GM10266 (cell line): ENCODE measurements at regions not wholly inside any gene's neighbourhood (a gene's known extent, or its start where the extent isn't known, plus 50 kb on each side); places are given as distances from the start of the nearest gene placed in this dataset.

Source experiments
- DNase-seq: peaks from one replicate; pipeline ENCODE4 v3.0.0; 2012; ENCODE audit errors: extremely low spot score
- CTCF ChIP-seq: IDR thresholded peaks from 2 replicates; pipeline ENCODE4 v1.5.1; 2012; ENCODE audit warnings: mild to moderate bottlenecking, low read depth; ENCODE audit not compliant: control insufficient read depth, insufficient read depth; ENCODE audit errors: missing control alignments

GRCh38 chr13:73190477-73190876 is 131.7 kb downstream of the KLF5 start:
- no peak for TF ChIP-seq CTCF
- DNase-seq, result no peak

- no peak for DNase-seq
- TF ChIP-seq CTCF, result no peak
Observed at GRCh38 chr13:73189776-73190175, 131.0 kb downstream of the KLF5 start.

- no peak for TF ChIP-seq CTCF
Observed at GRCh38 chr13:73189362-73189761, 130.6 kb downstream of the KLF5 start.

GRCh38 chr13:73187106-73187505 is 128.3 kb downstream of the KLF5 start:
- DNase-seq, result no peak
- no peak for TF ChIP-seq CTCF

More at GRCh38 chr13:73189362-73189761, 130.6 kb downstream of the KLF5 start:
- DNase-seq, result no peak

GRCh38 chr13:73179650-73180274 is 121.0 kb downstream of the KLF5 start:
- TF ChIP-seq CTCF, result no peak
- no peak for DNase-seq

GRCh38 chr13:73177916-73178565 is 119.2 kb downstream of the KLF5 start:
- DNase-seq, result no peak
- TF ChIP-seq CTCF, result no peak

GRCh38 chr13:73177017-73177416 is 118.2 kb downstream of the KLF5 start:
- no peak for DNase-seq

More at GRCh38 chr13:73177017-73177416, 118.2 kb downstream of the KLF5 start:
- no peak for TF ChIP-seq CTCF
